Keratinocyte (primary cell): ENCODE measurements at regions not wholly inside any gene's neighbourhood (a gene's known extent, or its start where the extent isn't known, plus 50 kb on each side); places are given as distances from the start of the nearest gene placed in this dataset.

Source experiments
- CTCF ChIP-seq, 3 experiments: IDR thresholded peaks in 1 of 3; conservative IDR thresholded peaks in 1 of 3; optimal IDR thresholded peaks in 1 of 3; 2 replicates in 2 of 3; 3 replicates in 1 of 3; pipeline versions ENCODE3 to v1.5.1; 2011; ENCODE audit warnings: low read length in 3 of 3, mild to moderate bottlenecking in 3 of 3, moderate library complexity in 2 of 3, control low read depth in 1 of 3, inconsistent platforms in 1 of 3; ENCODE audit not compliant: insufficient read depth in 2 of 3; ENCODE audit errors: extremely low read depth in 1 of 3
- EZH2 ChIP-seq: IDR thresholded peaks from one replicate; pipeline ENCODE4 v1.6.1; 2012; ENCODE audit warnings: inconsistent platforms, mild to moderate bottlenecking, low read length, moderate library complexity

GRCh38 chr1:67888216-67889106 lies 55.2 kb upstream of the GNG12 start:
- TF ChIP-seq CTCF (optimal IDR thresholded peaks at IDR 0.05 in 1 of 3, IDR thresholded peaks at IDR 0.05 in 1 of 3, conservative IDR thresholded peaks at IDR 0.05 in 1 of 3; ENCODE audit: extremely low read depth in 1 of 3, insufficient read depth in 2 of 3, low read length in 3 of 3) (no peak), EZH2 (no peak)
